HEK293T (cell line): ENCODE measurements at regions not wholly inside any gene's neighbourhood (a gene's known extent, or its start where the extent isn't known, plus 50 kb on each side); places are given as distances from the start of the nearest gene placed in this dataset.

Source experiments
- BHLHE40 ChIP-seq: fragments of 450-650 bp; IDR thresholded peaks from 2 replicates; pipeline ENCODE4 v1.6.1; 2016; ENCODE audit warnings: mild to moderate bottlenecking, moderate library complexity, borderline replicate concordance
- ELF4 ChIP-seq: fragments of 450-650 bp; IDR thresholded peaks from 2 replicates; pipeline ENCODE4 v1.6.1; 2017; ENCODE audit warnings: antibody characterized with exemption

DNA sequence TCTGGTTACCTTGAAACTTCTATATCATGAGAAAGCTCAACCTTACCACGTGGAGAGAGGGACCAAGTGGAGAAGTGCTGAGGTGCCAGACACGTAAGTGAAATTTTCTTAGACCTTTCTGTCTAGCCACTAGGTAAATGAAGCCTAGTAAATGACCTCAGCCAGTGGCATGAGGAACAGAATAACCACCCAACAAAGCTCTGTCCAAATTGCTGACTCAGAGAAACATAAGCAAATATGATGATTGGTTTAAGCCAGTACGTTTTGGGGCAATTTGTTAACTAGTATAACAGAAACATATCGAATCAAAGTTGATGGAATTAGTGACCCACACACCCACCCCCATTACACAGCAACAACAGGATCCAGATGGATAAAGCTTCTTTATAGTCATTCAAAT is 75.2 kb upstream of the MAX start:
- TF ChIP-seq ELF4 (no peak), BHLHE40 (no peak)
